Dermis blood vessel endothelial cell (primary cell): ENCODE measurements at regions not wholly inside any gene's neighbourhood (a gene's known extent, or its start where the extent isn't known, plus 50 kb on each side); places are given as distances from the start of the nearest gene placed in this dataset.
"Not testable (repeated sequence)": the region's sequence is repeated elsewhere in the genome, so short reads cannot be mapped to it uniquely, and the experiment has no call there.

Source experiments
- DNase-seq: peaks from one replicate; pipeline ENCODE4 v3.0.0; 2010

DNA sequence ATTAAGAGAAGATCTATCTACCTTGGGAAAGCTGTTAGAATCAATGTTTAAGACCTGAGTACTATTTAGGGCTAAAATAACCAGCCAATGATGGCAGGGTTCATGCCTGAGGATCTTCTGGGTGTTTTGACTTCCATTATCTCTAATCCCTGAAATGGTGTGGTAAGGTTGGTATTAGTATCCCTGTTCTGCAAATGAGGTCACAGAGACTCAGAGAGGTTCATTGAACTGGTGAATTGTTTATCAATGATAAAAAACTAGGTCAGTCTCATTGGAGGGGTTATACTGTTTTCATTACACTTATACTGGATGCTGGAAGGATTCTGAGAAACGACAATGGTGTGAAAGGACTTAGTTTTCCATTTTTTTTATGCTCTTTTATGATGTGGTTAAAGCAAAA lies 264.8 kb downstream of the KLF5 start:
- no peak for DNase-seq

DNA sequence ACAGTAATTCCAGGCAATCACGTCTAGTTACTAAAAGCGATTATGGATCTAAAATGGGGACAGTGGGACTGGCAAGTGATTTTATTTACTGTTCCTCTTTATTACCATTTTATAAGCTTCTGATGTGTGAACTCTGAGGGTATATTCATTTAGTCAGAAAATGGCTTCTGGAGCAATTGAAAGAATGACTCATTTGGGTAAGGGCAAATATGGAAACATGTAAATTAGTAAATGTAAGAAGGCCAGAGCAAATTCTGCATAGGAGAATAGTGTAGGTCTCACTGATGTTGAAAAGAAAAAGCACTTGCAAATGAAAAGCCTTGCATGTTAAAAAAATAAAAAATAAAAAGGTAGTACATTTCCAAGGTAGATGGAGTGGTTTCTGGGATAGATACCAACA lies 262.2 kb downstream of the KLF5 start:
- no peak for DNase-seq

DNA sequence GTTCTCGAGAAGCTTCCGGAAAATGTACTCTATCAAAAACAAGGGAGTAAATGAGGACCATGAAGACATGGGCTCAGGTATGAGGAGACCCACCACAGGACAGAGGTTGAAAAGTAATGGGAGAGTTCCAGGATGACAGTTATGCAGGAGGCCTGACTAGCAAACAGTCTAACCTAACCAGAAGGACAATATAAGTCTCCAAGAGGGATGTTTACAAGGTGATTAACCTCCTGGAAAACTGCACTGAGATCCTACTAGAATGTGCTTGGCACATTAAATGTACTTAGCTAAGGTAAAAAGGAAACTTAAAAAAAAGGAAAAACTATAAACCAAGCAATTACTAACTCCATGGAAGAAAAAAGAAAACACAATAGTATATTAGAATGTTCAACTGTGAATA lies 258.3 kb downstream of the KLF5 start:
- no peak for DNase-seq

GRCh38 chr13:73310366-73310765 lies 251.6 kb downstream of the KLF5 start:
- no peak for DNase-seq

DNA sequence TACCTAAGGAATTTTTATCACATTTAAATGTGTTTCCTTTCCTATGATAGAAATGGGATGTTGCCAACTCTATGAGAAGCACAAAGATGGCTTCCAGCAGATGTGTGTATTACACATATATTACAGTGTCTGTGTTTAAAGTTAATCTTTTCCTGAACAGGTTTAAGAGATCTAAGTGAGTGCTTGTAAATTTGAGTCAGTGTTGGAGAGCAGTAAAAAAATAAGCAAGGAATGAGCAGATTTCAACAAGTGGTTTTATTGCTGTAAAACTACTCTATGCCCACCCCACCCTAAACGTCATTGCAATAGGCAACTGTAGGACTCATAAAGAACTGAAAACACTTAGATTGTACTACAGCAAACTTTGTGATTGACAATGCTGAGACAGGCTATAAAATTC lies 248.7 kb downstream of the KLF5 start:
- no peak for DNase-seq

DNA sequence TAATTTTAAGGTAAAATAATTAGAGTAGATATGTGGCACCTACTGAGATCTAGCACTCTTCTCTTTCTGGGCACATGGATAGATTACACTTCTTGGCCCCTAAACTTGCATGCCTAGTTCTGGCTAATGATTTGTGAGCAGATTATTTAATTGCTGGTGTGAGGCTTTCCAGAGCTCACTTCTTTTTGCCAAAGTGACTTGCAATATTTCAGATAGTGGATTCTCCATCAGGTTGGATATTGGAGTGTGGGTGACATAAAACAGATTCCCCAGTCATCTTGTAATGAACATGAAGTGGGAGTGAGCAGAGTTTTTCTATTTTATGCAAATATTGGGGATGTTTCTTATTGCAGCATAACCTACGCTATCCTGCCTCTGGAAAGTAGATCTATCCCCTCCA lies 247.9 kb downstream of the KLF5 start:
- DNase-seq, result no peak

GRCh38 chr13:73304442-73304841 lies 245.6 kb downstream of the KLF5 start:
- no peak for DNase-seq

DNA sequence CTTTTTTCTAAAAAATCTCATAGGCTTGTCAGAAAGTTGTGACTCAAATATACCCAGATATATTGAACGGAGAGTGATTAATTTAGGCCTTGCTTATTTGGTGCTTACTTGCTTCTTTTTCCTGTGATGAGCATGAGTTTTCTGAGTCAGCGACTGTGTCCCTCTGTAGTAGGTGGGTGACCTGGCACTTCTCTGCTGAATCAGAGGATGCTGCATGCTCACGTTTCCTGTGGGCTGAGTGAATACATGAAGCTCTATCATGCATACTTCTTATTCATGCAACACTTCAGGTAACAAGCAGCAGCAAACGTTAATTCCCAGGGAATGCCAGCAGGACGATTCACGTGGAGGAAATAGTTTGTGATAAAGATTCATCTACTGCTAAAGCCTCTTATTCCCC lies 245.0 kb downstream of the KLF5 start:
- peak; percentile 4 for DNase-seq

DNA sequence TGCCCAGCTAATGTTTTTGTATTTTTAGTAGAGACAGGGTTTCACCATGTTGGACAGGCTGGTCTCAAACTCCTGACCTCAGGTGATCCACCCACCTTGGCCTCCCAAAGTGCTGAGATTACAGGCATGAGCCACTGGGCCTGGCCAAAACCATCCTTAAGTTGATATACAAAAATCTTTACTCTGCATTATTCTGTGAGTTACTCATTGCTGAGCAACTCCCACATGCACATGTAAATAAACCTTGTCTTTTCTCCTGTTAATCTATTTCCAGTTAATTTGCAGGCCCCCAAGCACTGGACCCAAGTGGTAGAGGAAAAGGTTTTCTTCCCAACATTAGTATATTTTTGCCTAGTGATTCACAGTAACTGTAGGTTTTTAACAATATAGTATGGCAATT lies 242.8 kb downstream of the KLF5 start:
- DNase-seq, result not testable (repeated sequence)

GRCh38 chr13:73300718-73301425 lies 242.1 kb downstream of the KLF5 start:
- DNase-seq, result no peak

GRCh38 chr13:73299787-73300186 lies 241.0 kb downstream of the KLF5 start:
- no peak for DNase-seq

GRCh38 chr13:73293913-73294523 lies 235.2 kb downstream of the KLF5 start:
- no peak for DNase-seq

GRCh38 chr13:73292127-73292526 lies 233.3 kb downstream of the KLF5 start:
- DNase-seq, result no peak

DNA sequence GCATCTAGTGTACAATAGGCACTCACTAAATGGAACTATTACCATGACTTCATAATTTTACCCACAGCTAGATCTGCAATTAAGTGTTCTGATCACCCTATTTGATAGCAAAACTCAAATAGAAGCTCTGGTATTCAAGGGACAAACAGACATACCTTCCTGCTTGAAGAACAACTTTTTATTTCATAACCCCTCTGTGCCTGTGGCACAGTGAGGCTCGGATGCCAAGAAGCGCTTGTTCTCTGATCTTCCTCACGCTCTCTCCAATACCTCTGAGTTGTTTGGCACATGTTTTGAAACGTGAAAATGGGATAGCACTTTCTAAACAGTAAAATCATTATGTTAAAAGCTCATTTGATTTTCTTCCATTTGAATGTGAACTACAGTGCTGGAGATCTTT lies 232.0 kb downstream of the KLF5 start:
- DNase-seq, result no peak

DNA sequence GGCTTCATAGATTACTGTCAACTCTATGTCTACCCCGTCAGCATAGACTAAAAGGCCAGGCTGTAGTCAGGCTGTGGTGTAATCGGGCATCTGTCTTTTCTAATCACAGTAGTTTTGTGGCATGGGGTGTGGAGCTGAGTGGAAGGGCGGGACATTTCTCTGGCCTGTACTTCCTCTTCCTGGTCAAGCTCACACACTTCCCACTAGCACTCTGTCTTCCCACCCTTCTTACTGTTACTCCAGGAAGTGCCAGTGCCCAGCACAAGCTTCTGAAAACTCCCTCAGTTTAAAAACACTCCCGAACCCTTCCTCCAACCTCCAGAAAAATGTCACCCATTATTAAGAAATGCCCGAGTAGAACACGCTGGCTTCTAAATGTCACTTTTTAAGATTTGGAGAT lies 229.8 kb downstream of the KLF5 start:
- DNase-seq, result no peak

GRCh38 chr13:73287831-73288230 lies 229.0 kb downstream of the KLF5 start:
- no peak for DNase-seq

- no peak for DNase-seq
These were observed 228.3 kb downstream of the KLF5 start for GRCh38 chr13:73286942-73287620.

- DNase-seq, result no peak
These were observed 227.4 kb downstream of the KLF5 start for GRCh38 chr13:73286177-73286576.

DNA sequence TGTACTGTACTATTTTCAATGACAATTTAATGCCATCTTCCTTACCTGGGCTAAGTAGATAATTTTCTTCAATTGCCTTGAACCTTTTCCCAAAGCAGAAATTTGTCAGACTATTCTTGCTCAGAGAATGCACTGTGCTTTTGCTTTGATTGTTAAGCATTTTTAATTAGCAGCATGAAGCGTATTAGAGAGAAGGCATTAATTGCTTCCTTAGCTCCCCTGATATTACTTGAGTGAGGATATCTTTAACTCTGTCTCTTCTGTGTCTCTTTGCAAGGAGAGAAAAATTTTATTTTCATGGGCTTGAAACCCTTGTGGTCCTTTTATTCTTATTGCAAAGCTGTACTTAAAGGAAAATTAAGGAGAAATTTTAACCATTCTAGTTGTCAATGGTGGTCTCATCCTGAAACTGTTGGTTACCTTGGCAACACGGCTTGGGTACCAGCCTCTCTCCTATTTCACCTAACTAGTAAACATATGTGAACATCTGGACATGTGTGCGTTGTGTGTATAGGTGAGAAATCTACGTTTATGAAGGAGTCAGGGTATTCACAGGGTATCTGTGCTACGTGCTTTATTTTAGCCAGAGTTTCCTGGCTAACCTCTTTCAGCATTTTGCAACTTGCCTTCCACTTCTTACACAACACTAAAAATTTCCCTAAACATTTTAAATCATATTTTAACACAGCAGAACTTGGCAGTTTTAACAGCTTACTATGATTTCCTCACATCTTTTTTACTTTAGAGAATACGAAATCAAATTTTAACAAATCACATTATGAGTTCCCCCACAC lies 225.5 kb downstream of the KLF5 start:
- no peak for DNase-seq

DNA sequence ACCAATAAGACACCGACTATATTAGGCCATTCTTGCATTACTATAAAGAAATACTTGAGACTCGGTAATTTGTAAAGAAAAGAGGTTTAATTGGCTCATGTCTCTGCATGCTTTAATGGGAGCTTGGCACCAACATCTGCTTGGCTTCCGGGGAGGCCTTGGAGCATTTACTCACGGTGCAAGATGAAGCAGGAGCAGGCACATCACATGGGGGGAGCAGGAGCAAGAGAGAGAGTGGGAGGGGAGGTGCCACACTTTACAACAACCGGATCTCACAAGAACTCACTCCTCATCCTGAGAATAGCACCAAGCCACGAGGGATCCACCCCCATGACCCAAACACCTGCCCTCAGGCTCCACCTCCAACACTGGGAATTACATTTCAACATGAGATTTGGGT lies 224.8 kb downstream of the KLF5 start:
- no peak for DNase-seq

- DNase-seq, result no peak
These were observed 222.9 kb downstream of the KLF5 start for GRCh38 chr13:73281746-73282145.

GRCh38 chr13:73278186-73278585 lies 219.4 kb downstream of the KLF5 start:
- DNase-seq, result no peak

GRCh38 chr13:73275163-73275562 lies 216.4 kb downstream of the KLF5 start:
- DNase-seq, result no peak
